ENCODE measurements at regions not wholly inside any gene's neighbourhood (a gene's known extent, or its start where the extent isn't known, plus 50 kb on each side); places are given as distances from the start of the nearest gene placed in this dataset.

- TF ChIP-seq CTCF (IDR thresholded peaks at IDR 0.05) (no peak), EZH2 (IDR thresholded peaks at IDR 0.05; ENCODE audit: borderline replicate concordance, insufficient read depth, low read depth, low read length, poor library complexity, severe bottlenecking) (no peak)
Measured at GRCh38 chr1:58136387-58136786, 410.1 kb downstream of the OMA1 start.
